Dermis blood vessel endothelial cell (primary cell): ENCODE measurements at regions not wholly inside any gene's neighbourhood (a gene's known extent, or its start where the extent isn't known, plus 50 kb on each side); places are given as distances from the start of the nearest gene placed in this dataset.
"Not testable (repeated sequence)": the region's sequence is repeated elsewhere in the genome, so short reads cannot be mapped to it uniquely, and the experiment has no call there.

ENCODE experiments used
- DNase-seq: peaks from one replicate; pipeline ENCODE4 v3.0.0; 2010

DNA sequence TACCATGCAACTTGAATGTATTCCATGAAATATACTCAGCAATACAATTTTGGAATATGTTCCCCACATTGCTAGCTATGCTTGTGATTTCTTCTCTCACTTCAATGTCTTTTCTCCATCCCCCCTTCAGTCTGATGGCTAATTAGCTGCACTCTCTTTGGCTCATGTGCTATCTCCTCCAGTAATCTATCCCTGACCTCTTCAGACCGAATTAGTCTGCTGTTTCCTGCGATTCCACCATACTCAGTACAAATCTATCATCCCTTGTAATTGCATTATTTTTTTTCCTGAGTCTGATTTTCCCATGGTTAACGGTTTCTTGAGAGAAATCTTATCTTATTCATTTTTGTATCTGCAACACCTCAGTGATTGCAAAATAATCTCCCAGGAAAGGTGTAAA, 360.7 kb upstream of the CDH10 start:
- DNase-seq: no peak

- no peak for DNase-seq
Measured at GRCh38 chr5:25002371-25002770, 357.6 kb upstream of the CDH10 start.

- no peak for DNase-seq
Measured at GRCh38 chr5:24999732-25000131, 355.0 kb upstream of the CDH10 start.

GRCh38 chr5:24998641-24999040, 353.9 kb upstream of the CDH10 start:
- no peak for DNase-seq

GRCh38 chr5:24986326-24986725, 341.5 kb upstream of the CDH10 start:
- DNase-seq: no peak

DNA sequence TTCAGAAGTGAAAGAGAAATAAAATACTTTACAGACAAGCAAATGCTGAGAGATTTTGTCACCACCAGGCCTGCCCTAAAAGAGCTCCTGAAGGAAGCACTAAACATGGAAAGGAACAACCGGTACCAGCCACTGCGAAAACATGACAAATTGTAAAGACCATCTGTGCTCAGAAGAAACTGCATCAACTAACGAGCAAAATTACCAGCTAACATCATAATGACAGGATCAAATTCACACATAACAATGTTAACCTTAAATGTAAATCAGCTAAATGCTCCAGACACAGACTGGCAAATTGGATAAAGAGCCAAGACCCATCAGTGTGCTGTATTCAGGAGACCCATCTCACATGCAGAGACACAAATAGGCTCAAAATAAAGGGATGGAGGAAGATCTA, 333.8 kb upstream of the CDH10 start:
- DNase-seq: not testable (repeated sequence)

DNA sequence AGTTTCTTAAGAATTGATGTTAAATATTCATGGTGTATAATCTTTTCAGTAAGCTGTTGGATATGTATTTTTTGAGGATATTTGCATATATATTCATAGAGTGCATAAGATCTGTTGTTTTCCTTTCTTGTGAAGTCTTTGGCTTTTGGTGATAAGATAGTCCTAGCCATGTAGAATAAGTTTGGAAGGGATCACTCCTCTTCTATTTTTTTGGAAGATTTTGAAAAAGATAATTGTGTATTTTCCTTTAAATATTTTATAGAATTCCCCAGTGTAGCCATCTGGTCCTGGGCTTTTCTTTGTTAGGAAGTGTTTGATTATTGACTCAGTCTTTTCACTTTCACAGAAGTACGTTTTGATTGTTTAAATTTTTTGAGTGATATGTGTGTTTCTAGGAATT, 318.8 kb upstream of the CDH10 start:
- no peak for DNase-seq

GRCh38 chr5:24923400-24923799, 278.6 kb upstream of the CDH10 start:
- no peak for DNase-seq

GRCh38 chr5:24918676-24919075, 273.9 kb upstream of the CDH10 start:
- no peak for DNase-seq

DNA sequence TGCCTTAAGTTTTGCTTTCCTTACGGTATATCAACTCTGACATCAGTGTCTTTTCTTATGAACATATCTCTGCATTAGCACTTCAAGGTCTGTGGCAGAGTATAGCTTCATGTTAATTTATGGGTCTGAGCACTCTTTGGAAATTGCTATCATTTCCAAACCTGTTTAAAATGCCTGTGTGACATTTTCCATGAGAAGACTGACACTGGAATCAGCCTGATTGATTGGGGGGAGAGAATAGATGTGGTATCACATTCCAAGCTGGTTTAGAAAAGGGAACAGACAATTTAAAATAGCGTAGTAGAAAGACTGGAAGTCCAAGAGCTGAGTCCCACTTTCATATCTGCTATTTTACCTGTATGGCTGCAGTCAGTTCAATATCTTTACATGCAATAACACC, 272.1 kb upstream of the CDH10 start:
- DNase-seq: no peak

GRCh38 chr5:24909210-24909609, 264.4 kb upstream of the CDH10 start:
- no peak for DNase-seq

GRCh38 chr5:24906689-24907088, 261.9 kb upstream of the CDH10 start:
- DNase-seq: no peak

GRCh38 chr5:24904981-24905517, 260.3 kb upstream of the CDH10 start:
- no peak for DNase-seq

- no peak for DNase-seq
Measured at GRCh38 chr5:24899180-24899579, 254.4 kb upstream of the CDH10 start.

- no peak for DNase-seq
Measured at GRCh38 chr5:24864244-24864643, 219.5 kb upstream of the CDH10 start.

DNA sequence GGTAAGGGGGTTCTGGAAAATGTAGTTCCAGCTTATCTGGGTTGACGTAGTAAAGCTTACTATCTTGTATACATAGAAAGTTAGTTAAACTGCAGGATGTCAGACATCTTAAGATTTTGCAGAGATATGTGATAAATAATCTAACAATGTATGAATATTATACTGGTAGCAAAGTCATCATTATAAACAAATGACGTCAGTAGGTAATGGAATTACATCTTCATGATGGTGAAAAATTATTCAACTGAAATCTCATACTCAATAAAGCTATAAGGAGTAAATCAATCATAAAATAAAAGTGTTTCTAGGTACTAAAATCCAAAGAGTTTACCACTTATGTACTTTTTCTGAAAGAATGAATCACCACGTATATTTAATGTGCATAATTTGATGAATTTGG, 217.3 kb upstream of the CDH10 start:
- no peak for DNase-seq

- no peak for DNase-seq
Measured at GRCh38 chr5:24855485-24855884, 210.7 kb upstream of the CDH10 start.

GRCh38 chr5:24854850-24855249, 210.1 kb upstream of the CDH10 start:
- DNase-seq: no peak

- DNase-seq: no peak
Measured at GRCh38 chr5:24854350-24854749, 209.6 kb upstream of the CDH10 start.

GRCh38 chr5:24850926-24851486, 206.2 kb upstream of the CDH10 start:
- DNase-seq: no peak

DNA sequence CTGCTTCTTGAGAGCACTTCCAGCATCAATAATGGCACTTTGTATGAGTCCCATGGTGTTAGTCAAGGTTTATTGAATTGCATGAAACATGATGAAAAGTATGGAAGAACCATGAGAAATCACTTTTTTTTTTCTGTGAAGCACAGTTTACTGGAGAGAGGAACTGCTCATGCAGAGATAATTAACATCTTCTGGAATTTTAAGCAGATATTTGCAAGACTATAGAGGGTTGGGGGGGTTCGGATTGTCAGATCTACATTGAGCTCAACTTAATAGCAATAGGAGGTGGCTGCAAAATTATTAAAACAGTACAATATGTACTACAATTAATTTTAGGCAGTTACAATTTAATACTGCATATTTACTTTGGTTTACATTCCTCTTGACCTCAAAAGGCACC, 204.4 kb upstream of the CDH10 start:
- no peak for DNase-seq

GRCh38 chr5:24831989-24832388, 187.2 kb upstream of the CDH10 start:
- no peak for DNase-seq

DNA sequence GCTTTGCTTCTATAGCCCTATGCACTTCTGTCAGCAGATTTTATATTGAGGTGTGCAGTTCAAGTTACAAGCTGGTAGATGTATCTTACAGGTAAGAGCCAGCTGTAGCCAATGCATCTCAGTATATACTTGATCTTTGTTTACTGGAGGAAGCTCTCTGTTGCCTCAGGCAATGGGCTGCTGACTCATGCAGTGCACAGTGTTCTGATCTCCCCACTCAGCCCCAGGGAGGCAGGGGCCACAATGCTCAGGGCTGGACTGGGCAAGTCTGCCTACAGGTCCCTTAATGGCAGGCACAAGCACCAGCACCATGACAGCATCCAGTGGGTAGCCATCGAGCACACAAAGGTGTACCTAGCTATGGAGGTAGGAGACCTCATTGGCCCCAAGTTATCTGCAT, 178.8 kb upstream of the CDH10 start:
- no peak for DNase-seq

- no peak for DNase-seq
Measured at GRCh38 chr5:24819841-24820240, 175.1 kb upstream of the CDH10 start.

GRCh38 chr5:24817966-24818365, 173.2 kb upstream of the CDH10 start:
- no peak for DNase-seq
